ENCODE measurements at regions not wholly inside any gene's neighbourhood (a gene's known extent, or its start where the extent isn't known, plus 50 kb on each side); places are given as distances from the start of the nearest gene placed in this dataset.
A peak's percentile ranks its signal among the peaks of the same experiment; 100 is the strongest.

GRCh38 chr18:54529444-54529843, 61.6 kb upstream of the DYNAP start:
- peaks cover 2% of the 10 kb centered on the region for H3K23me2 ChIP-seq (ENCODE audit: low read depth, low read length)
- peak overlapping the region; percentile 69 to 98 for H3K4me2 ChIP-seq (ENCODE audit: insufficient read depth in 1 of 2, low read depth in 2 of 2, low read length in 2 of 2)
- no peak overlapping the region for H2AFZ ChIP-seq (ENCODE audit: low read length)
- H3K9me3 ChIP-seq (ENCODE audit: insufficient read depth in 2 of 2, low read depth in 1 of 2, low read length in 1 of 2), result peaks cover 6 to 10% of the 10 kb centered on the region in 2 experiments; a peak in 3 of 4 replicates
- H3K4me1 ChIP-seq (replicated peaks in 1 of 4; ENCODE audit: control insufficient read depth in 3 of 4, insufficient read depth in 4 of 4, low read length in 3 of 4), result peaks cover 13 to 28% (median 23%) of the 10 kb centered on the region in 4 experiments
- H4K91ac ChIP-seq (replicated peaks; ENCODE audit: insufficient read length, low read length), result peak overlapping the region; percentile 94
- peak overlapping the region; percentile 32 to 55 (median 40); a peak in 6 of 8 replicates for H3K4me3 ChIP-seq (ENCODE audit: extremely low read depth in 1 of 4, insufficient read depth in 2 of 4, low read depth in 3 of 4, low read length in 4 of 4)
- H2BK5ac ChIP-seq (ENCODE audit: low read depth, low read length), result peak overlapping the region; percentile 98; the same call in 1 of the 2 replicates
- H2BK120ac ChIP-seq (replicated peaks; ENCODE audit: low read depth, low read length), result peak overlapping the region; percentile 100
- peak overlapping the region; percentile 33; the same call in 1 of the 2 replicates for H3K18ac ChIP-seq (ENCODE audit: extremely low read depth, low read length)
- peak overlapping the region; percentile 92 for H3K4ac ChIP-seq (replicated peaks; ENCODE audit: insufficient read length, low read depth, low read length)
- DNase-seq (ENCODE audit: low read depth in 1 of 2, low spot score in 2 of 2), result peak in 1 of 2 experiments; percentile 27
- WGBS, 2 experiments (ENCODE audit: extremely low coverage in 1 of 2, insufficient coverage in 1 of 2, insufficient read length in 1 of 2, insufficient replicate concordance in 2 of 2, low coverage in 1 of 2, low lambda C conversion rate in 2 of 2, missing lambda C conversion rate in 1 of 2), result 2% methylated on average over 2 of the region's 2 CpGs; no CpG with 5 or more reads in 1 of the 2 experiments
- peaks cover 0 to 15% (median 3%) of the 10 kb centered on the region in 4 experiments; a peak in 2 of 8 replicates for H3K36me3 ChIP-seq (ENCODE audit: control insufficient read depth in 2 of 4, insufficient read depth in 4 of 4, low read length in 3 of 4)
- peak overlapping the region; percentile 62 for H3K56ac ChIP-seq (replicated peaks; ENCODE audit: insufficient read length, low read depth, low read length)
- H2BK12ac ChIP-seq (ENCODE audit: low read depth, low read length), result peak overlapping the region; percentile 98; the same call in 1 of the 2 replicates
- H3K79me1 ChIP-seq (ENCODE audit: low read depth, low read length), result no peaks in the 10 kb centered on the region
- H3K23ac ChIP-seq (ENCODE audit: insufficient read length), result no peak overlapping the region
- peak overlapping the region; percentile 92 for H4K5ac ChIP-seq (ENCODE audit: insufficient read length, low read depth, low read length)
- no peaks in the 10 kb centered on the region for H4K20me1 ChIP-seq (replicated peaks in 1 of 2; ENCODE audit: control insufficient read depth in 1 of 2, insufficient read depth in 2 of 2, low read length in 2 of 2)
- H2AK5ac ChIP-seq (ENCODE audit: low read depth, low read length), result peak overlapping the region; percentile 93; the same call in 1 of the 2 replicates
- H3K27me3 ChIP-seq (replicated peaks in 1 of 4; ENCODE audit: control insufficient read depth in 3 of 4, extremely low read depth in 1 of 4, insufficient read depth in 3 of 4, low read length in 3 of 4), result no peaks in the 10 kb centered on the region
- peak overlapping the region in 2 of 4 experiments; percentile 56 to 72; a peak in 4 of 7 replicates for H3K9ac ChIP-seq (replicated peaks in 1 of 4; ENCODE audit: extremely low read depth in 1 of 4, low read depth in 3 of 4, low read length in 3 of 4)
- H2BK20ac ChIP-seq (ENCODE audit: low read length), result peak overlapping the region; percentile 91; the same call in 1 of the 2 replicates
- H2BK15ac ChIP-seq (ENCODE audit: low read length), result no peak overlapping the region
- ChIA-PET CTCF (ENCODE audit: partially characterized antibody) (interaction anchor here (0.6 to 2.2 kb wide), 7 partner anchors 21 to 445 kb away, joined by 3 to 6 read pairs (median 3); no protein-coding TSS in a partner anchor), POLR2A (ENCODE audit: partially characterized antibody) (interaction anchor here (0.8 to 3.1 kb wide), 13 partner anchors 11 to 306 kb away, joined by 3 to 20 read pairs (median 4); no protein-coding TSS in a partner anchor)
- H3K14ac ChIP-seq (ENCODE audit: insufficient read length), result peak overlapping the region; percentile 96
- H4K8ac ChIP-seq (ENCODE audit: extremely low read depth, insufficient read depth, low read length), result no peak overlapping the region
- no peaks in the 10 kb centered on the region for H3K79me2 ChIP-seq (ENCODE audit: control insufficient read depth in 1 of 2, insufficient read depth in 2 of 2, low read length in 2 of 2)
- peak overlapping the region; percentile 89 for H3K27ac ChIP-seq (ENCODE audit: low read depth, low read length)
- FAIRE-seq, result peak; percentile 94
- TF ChIP-seq FOSL1 (IDR thresholded peaks at IDR 0.05; ENCODE audit: insufficient read depth, low read depth, low read length) (no peak), SAP30 (IDR thresholded peaks at IDR 0.05; ENCODE audit: insufficient read depth, insufficient replicate concordance, low read length) (no peak), SP1 (IDR thresholded peaks at IDR 0.05; ENCODE audit: low read depth, low read length) (peak; percentile 74), POLR2AphosphoS5 (IDR thresholded peaks at IDR 0.05; ENCODE audit: low read depth, low read length) (peak; percentile 32; the same call in 1 of the 2 replicates), SRF (IDR thresholded peaks at IDR 0.05; ENCODE audit: low read depth, low read length) (no peak), SIN3A (conservative IDR thresholded peaks at IDR 0.05 in 1 of 2, IDR thresholded peaks at IDR 0.05 in 1 of 2; ENCODE audit: low read depth in 1 of 2, low read length in 2 of 2) (no peak), TEAD4 (IDR thresholded peaks at IDR 0.05; ENCODE audit: low read depth, low read length) (peak; percentile 94), CBX5 (IDR thresholded peaks at IDR 0.05; ENCODE audit: low read depth, low read length) (no peak), BRCA1 (IDR thresholded peaks at IDR 0.05; ENCODE audit: low read depth, low read length) (no peak), YY1 (IDR thresholded peaks at IDR 0.05; ENCODE audit: low read depth, low read length) (peak; percentile 39; the same call in 1 of the 2 replicates), CREB1 (IDR thresholded peaks at IDR 0.05) (no peak)
- TF ChIP-seq, protein P1, sequence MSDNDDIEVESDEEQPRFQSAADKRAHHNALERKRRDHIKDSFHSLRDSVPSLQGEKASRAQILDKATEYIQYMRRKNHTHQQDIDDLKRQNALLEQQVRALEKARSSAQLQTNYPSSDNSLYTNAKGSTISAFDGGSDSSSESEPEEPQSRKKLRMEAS (IDR thresholded peaks at IDR 0.05), result no peak
